ENCODE measurements at regions not wholly inside any gene's neighbourhood (a gene's known extent, or its start where the extent isn't known, plus 50 kb on each side); places are given as distances from the start of the nearest gene placed in this dataset.
"Not testable (repeated sequence)": the region's sequence is repeated elsewhere in the genome, so short reads cannot be mapped to it uniquely, and the experiment has no call there.

GRCh38 chrX:467686-468085 is 81.0 kb upstream of the PPP2R3B start:
- H3K14ac ChIP-seq (ENCODE audit: insufficient read length); H2BK15ac ChIP-seq (ENCODE audit: low read length); H4K91ac ChIP-seq (replicated peaks; ENCODE audit: insufficient read length, low read length); H3K9ac ChIP-seq (replicated peaks in 1 of 4; ENCODE audit: extremely low read depth in 1 of 4, low read depth in 3 of 4, low read length in 3 of 4); H2BK120ac ChIP-seq (replicated peaks; ENCODE audit: low read depth, low read length); POLR2A ChIA-PET (ENCODE audit: partially characterized antibody); H2BK5ac ChIP-seq (ENCODE audit: low read depth, low read length); H2BK20ac ChIP-seq (ENCODE audit: low read length); H3K56ac ChIP-seq (replicated peaks; ENCODE audit: insufficient read length, low read depth, low read length); H2BK12ac ChIP-seq (ENCODE audit: low read depth, low read length); H4K5ac ChIP-seq (ENCODE audit: insufficient read length, low read depth, low read length); FAIRE-seq; H3K4me2 ChIP-seq (ENCODE audit: insufficient read depth in 1 of 2, low read depth in 2 of 2, low read length in 2 of 2); H3K23me2 ChIP-seq (ENCODE audit: low read depth, low read length); CTCF ChIA-PET (ENCODE audit: partially characterized antibody); H3K4ac ChIP-seq (replicated peaks; ENCODE audit: insufficient read length, low read depth, low read length); H2AFZ ChIP-seq (ENCODE audit: low read length); DNase-seq (ENCODE audit: low read depth in 1 of 2, low spot score in 2 of 2); H3K36me3 ChIP-seq (ENCODE audit: control insufficient read depth in 2 of 4, insufficient read depth in 4 of 4, low read length in 3 of 4); H3K9me3 ChIP-seq (ENCODE audit: insufficient read depth in 2 of 2, low read depth in 1 of 2, low read length in 1 of 2); H3K4me1 ChIP-seq (replicated peaks in 1 of 4; ENCODE audit: control insufficient read depth in 3 of 4, insufficient read depth in 4 of 4, low read length in 3 of 4); H3K79me2 ChIP-seq (ENCODE audit: control insufficient read depth in 1 of 2, insufficient read depth in 2 of 2, low read length in 2 of 2); H3K27me3 ChIP-seq (replicated peaks in 1 of 4; ENCODE audit: control insufficient read depth in 3 of 4, extremely low read depth in 1 of 4, insufficient read depth in 3 of 4, low read length in 3 of 4); H3K27ac ChIP-seq (ENCODE audit: low read depth, low read length); H2AK5ac ChIP-seq (ENCODE audit: low read depth, low read length); H4K20me1 ChIP-seq (replicated peaks in 1 of 2; ENCODE audit: control insufficient read depth in 1 of 2, insufficient read depth in 2 of 2, low read length in 2 of 2); H3K4me3 ChIP-seq (ENCODE audit: extremely low read depth in 1 of 4, insufficient read depth in 2 of 4, low read depth in 3 of 4, low read length in 4 of 4); H3K18ac ChIP-seq (ENCODE audit: extremely low read depth, low read length); H4K8ac ChIP-seq (ENCODE audit: extremely low read depth, insufficient read depth, low read length); H3K79me1 ChIP-seq (ENCODE audit: low read depth, low read length); H3K23ac ChIP-seq (ENCODE audit: insufficient read length): not testable (repeated sequence)
- WGBS, 2 experiments (ENCODE audit: extremely low coverage in 1 of 2, insufficient coverage in 1 of 2, insufficient read length in 1 of 2, insufficient replicate concordance in 2 of 2, low coverage in 1 of 2, low lambda C conversion rate in 2 of 2, missing lambda C conversion rate in 1 of 2) = 91% methylated on average over 16 of the region's 16 CpGs; no CpG with 5 or more reads in 1 of the 2 experiments
